Heart left ventricle (tissue), 13 donors: ENCODE measurements at regions not wholly inside any gene's neighbourhood (a gene's known extent, or its start where the extent isn't known, plus 50 kb on each side); places are given as distances from the start of the nearest gene placed in this dataset.

Experiments
- CTCF ChIP-seq, 12 donors: fragments of 200-600 bp; sonication (generic) in 4 of 12; IDR thresholded peaks; one replicate each; pipeline versions ENCODE4 v1.5.0 to v1.8.0; 2018 to 2022; ENCODE audit warnings: antibody characterized with exemption in 12 of 12, mild to moderate bottlenecking in 5 of 12
- POLR2A ChIP-seq, 2 donors: fragments of 450-650 bp; IDR thresholded peaks; one replicate each; pipeline ENCODE4 v1.6.1; 2017; ENCODE audit warnings: antibody characterized with exemption in 2 of 2, mild to moderate bottlenecking in 2 of 2, moderate library complexity in 2 of 2
- donor health status: ischemic (EF 13 %, LVEDD 7.1; RV severe dilation, severe dysfunction).
- donor health status: DM: no; HTN: yes; CAD: no.
- donor health status: DM: no; HTN: no; CAD: no.
- donor health status: ischemic (EF 25% LVEDD 6.9; RV normal size, moderate dysfunction).
- donor health status: ischemic (EF 25% LVEDD 5.7; RV mildly dilated, moderate dysfunction).
- donor health status: ischemic (EF 35%, LVEDD 5.7; RV mildly dilated, moderate dysfunction).
- donor health status: nonischemic (EF 11% LVEDD 7.7; RV severe dilation, severe dysfunction).
- donor health status: DM: yes; HTN: yes; CAD: no.
- donor health status: PGD.
- donor health status: ischemic (EF 29% LVEDD 5.4; RV normal size, mild dysfunction).
- donor health status: nonischemic (EF 23%, LVEDD 6.1; RV moderate dilation, normal function).

- TF ChIP-seq POLR2A (IDR thresholded peaks at IDR 0.05), result no peak
- no peak for TF ChIP-seq CTCF (IDR thresholded peaks at IDR 0.05)
Observed at GRCh38 chr12:87929346-87929745, 99.9 kb downstream of the C12orf50 start.
